Left ventricle myocardium superior (tissue), 1 donor: ENCODE measurements at regions not wholly inside any gene's neighbourhood (a gene's known extent, or its start where the extent isn't known, plus 50 kb on each side); places are given as distances from the start of the nearest gene placed in this dataset.

Experiments
- ATAC-seq: fragments of 200-7000 bp; cut with Tn5 transposase; one replicate; pipeline ENCODE4 v1.9.1; 2020; ENCODE audit warnings: mild to moderate bottlenecking, moderate library complexity
- DNase-seq: peaks from one replicate; pipeline ENCODE4 v3.0.0-alpha.2; 2020
- intact Hi-C: fragments of 100-400 bp; cut with micrococcal nuclease; formaldehyde crosslinking; loops from one replicate; pipeline ENCODE4 v1.11.0; 2022
- donor health status: DM: no; HTN: yes; CAD: no; lungs with severe emphysema.

GRCh38 chr2:128498589-128498988 lies 179.9 kb upstream of the HS6ST1 start:
- no peak for ATAC-seq
- DNase-seq, result no peak
- intact Hi-C loops, result no loop called here

DNA sequence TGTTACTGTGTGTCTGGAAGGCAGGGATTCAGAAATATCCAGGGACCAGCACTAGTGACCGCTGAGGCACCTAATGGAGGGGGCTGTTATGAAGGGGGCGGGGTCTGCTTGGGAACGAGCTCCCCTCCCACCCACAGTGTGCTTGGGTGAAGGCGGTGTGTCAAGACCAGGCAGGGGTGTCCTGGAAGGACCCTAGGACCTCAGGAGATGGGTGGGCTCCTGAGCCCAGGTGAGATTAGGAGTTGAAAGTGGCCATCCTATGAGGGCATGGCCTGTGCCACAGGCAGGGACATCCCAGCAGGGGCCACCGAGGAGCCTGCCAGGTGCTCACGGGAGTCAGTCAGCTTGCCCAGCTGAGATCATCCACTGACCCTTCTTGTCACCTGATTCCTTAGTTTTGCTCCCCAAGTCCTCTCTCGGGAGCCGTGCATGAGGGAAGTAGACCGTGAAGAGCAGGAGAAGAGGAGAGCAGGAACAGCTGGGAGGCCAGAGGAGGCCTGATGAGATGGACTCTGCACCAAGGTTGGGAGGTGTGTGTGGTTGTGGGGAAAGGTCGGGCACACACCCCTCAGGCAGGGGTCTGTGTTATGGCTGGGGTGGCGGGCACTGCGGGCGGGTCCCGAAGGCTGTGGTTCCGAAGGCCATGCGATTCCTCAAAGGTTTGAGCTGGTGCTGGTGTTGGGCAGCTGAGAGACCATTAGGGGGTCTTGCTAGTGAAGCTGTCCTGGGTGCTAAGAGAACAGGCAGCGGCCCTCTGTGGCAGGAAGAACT lies 180.9 kb upstream of the HS6ST1 start:
- ATAC-seq, result no peak
- DNase-seq, result no peak
- intact Hi-C loops, result no loop called here

- intact Hi-C loops, result no loop called here
- ATAC-seq (no peak), DNase-seq (no peak)
These were observed 181.6 kb upstream of the HS6ST1 start for GRCh38 chr2:128500138-128500800.

DNA sequence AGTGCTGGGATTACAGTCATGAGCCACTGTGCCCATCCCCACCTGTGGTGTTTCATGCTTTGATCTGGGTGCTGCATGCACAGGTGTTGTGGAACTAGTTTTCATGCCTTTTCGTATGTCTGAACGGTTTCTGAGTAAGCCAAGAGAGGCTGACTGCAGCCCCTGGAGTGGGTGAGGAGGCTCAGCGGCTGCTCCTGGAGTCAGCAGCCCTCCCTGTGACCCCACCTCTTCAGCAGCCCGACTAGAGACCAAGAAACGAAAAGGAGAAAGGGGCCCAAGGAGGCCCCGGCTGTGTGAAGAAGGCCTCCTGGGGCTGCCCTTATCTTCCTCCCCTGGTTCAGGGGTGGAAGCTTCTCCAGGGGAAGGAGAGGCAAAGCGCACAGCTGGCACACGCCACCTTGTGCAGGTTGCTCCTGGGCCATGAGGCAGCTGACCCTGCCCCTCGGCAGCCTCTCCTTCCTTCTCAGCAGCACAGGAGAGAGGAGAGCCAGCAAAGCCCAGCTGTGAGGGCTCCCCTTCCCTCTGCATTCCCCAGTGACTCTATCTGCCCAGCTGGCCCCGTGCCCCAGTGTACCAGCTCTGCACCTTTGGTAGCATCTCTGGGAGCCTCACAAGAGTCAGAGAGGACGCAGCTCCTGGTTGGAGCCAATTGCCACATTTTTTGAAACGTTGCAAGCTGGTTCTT lies 182.5 kb upstream of the HS6ST1 start:
- intact Hi-C loops, result no loop called here
- peak; percentile 48 for DNase-seq
- peak; percentile 23 for ATAC-seq

DNA sequence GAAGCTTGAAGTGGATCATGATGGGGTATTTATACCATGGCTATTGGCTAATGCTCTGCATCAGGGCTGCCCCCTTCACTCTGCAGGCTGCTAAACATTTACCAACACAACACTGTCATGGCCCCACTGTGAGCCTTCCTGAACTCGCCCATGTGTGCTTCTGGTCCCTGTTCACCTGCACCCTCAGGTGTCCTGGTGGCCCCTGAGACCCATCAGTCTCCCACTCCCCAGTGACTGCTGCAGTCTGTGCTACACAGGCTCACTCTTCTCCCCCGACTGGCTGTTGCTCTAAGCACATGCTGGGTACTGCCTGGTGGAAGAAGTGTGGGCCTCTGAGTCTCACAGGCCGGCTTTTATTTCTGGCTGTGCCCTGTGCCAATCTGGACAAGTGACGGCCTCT lies 183.0 kb upstream of the HS6ST1 start:
- intact Hi-C loops, result no loop called here
- ATAC-seq, result peak; percentile 37
- no peak for DNase-seq

GRCh38 chr2:128502200-128502599 lies 183.5 kb upstream of the HS6ST1 start:
- intact Hi-C loops, result no loop called here
- no peak for ATAC-seq
- DNase-seq, result no peak

DNA sequence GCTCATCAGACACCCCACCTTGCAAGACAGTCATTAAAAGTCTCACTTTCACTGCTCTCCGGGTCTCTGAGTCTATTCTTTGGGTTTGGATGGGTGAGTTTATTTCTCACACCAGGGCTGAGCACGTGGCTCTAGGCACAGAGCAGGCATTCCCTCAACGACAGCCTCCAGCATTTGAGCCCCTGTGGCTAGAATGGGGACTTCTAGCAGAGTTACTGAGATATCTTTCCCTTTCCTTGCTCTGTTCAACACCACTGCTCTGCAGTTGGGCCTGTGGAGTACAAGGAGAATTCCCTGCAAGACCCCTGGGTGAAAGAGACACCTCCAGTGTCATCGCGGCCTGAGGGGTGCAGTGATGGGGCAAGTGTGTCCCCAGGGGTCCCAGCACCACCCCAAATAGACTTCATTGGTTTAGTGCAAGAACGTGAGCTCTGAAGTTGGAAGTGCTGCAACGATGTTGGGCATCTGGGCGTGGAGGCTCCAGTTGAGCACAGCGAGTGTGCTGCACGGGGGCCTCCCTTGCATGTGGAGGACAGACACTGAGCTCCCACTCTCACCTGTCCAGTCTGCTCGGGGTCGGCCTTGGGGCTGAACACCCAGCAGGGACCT lies 184.1 kb upstream of the HS6ST1 start:
- no peak for DNase-seq
- intact Hi-C loops, result no loop called here
- no peak for ATAC-seq

DNA sequence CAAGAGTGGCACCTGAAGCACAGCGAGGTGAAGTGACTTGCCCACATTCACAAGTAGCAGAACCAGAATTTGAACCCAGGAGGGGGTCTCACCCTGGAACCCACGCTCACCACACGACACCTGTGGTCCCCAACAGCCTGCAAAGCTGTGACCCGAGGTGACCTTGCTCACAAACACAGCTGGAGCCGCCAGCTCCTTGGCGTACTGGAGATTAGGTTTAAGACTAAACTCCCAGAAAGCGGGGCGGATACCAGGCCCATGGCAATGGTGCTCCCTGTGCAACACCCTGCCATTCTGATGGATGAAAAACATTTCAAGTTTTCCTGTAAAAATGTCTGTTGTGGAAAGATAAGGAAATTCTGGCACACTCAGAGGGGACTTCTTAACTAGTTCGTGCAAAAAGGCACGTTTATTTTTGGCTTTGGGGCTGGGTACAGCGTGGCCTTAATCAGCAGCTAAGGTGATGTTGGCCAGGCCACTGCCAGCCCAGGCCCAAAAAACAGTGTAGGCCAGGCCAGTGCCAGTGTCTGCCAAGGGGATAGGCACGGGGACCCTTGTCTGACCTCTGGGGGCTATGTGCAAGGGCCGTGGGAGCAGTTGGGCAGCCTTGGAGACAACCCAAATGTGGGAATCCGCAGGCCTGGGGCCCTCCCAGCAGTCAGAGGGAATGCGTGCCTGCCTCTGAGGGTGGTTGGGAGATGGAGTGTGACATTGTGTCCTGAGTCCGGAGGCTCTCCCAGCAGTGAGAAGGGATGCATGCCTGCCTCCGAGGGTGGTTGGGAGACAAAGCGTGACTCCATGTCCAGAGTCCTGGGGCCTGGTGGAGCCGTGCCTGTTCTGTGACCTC lies 185.0 kb upstream of the HS6ST1 start:
- intact Hi-C loops, result no loop called here
- peak; percentile 61 for DNase-seq
- ATAC-seq, result peak; percentile 86

DNA sequence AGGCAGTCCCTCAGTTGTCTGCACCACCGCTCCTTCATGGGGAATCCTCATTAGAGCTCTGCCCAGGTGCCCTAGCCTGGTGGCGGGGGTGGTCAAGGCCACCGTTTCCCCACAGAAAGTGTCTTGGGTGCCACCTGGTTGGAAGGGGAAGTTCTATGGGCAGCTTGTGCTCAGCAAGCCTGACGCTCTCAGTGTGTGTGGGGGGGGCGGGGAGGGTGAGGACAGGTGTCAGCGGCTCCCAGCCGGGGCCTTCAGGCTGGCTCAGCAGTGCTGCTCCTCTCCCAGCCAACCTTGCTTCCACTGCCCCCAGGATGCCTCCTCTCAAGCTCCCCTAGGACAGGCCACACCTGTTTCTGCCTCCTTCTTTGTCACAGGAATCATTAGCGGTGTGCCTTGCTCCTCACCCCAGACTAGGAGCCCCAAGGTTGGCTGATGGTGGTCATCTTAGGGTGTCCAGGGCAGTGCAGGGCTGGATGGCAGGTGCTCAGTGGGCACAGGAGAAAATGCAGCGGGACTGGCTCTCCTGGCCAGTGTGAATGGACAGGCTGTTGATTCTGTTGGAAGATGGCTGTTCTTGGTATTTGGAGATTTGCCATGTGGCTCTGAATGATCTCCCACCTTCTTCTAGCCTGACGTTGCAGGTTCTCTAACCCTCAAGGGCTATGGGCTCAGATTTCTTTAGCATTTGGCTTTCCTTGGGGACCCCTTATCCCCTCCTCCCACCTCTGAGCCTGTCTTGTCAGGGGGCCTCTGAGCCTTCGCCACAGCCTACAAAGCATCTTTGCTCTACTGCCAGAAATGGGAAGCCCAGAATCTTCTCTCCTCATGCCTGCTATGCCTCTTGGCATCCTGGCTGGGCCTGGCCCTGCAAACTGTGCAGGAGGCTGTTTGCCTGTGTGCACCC lies 185.8 kb upstream of the HS6ST1 start:
- intact Hi-C loops, result no loop called here
- peak; percentile 8 for ATAC-seq
- DNase-seq, result no peak

GRCh38 chr2:128505150-128505490 lies 186.5 kb upstream of the HS6ST1 start:
- no peak for DNase-seq
- no peak for ATAC-seq
- intact Hi-C loops, result no loop called here

DNA sequence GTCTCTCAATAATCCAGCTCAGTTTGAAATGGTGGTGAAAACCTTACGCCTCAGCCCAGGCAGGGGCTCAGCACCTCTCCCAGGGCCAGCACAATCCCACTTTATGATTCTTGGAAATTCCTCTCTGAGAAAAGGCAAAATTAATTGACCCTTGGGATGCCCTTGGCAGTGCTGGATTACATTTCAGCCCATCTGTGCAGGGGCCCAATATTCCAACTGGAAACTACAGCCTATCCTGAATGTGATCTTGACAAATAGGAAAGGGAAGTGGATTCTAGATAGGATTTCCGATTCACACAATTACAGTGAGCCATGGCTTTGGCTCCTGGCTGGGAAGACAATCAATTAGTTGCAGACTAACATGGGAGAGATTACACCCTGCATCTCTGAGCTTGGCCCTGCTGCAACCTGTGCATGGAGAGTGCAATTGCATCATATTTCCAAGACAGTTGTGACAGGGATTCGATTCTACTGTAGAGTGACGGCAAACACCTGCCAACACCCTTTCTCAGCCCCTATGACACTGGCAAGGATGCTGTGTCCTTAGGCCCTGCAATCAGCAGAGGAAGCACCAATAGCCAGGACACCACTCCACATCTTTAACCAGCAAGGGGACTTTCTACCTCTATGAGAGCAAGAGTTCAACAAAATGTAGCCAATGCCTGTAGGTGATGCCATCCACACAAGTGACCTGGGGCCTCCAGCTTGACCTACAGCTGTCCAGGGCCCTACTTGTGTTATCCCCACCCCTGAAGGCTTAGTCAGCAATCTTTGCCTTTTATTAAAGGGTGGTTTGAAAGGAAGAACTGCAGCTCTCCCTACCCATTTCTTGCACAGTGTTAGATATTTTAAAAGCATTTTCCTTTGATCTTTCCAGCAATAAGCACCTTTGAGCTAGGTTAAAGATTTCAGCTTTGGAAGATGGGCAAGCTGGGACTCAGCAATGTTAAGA lies 187.2 kb upstream of the HS6ST1 start:
- DNase-seq (no peak), ATAC-seq (no peak)
- intact Hi-C loops, result no loop called here

- intact Hi-C loops, result no loop called here
- no peak for ATAC-seq
- DNase-seq, result no peak
These were observed 187.9 kb upstream of the HS6ST1 start for GRCh38 chr2:128506534-128506933.

- DNase-seq (no peak), ATAC-seq (no peak)
- intact Hi-C loops, result no loop called here
These were observed 192.2 kb upstream of the HS6ST1 start for GRCh38 chr2:128510701-128511397.

- intact Hi-C loops, result no loop called here
- no peak for ATAC-seq
These were observed 193.2 kb upstream of the HS6ST1 start for GRCh38 chr2:128511731-128512378.

GRCh38 chr2:128512379-128513115 lies 193.9 kb upstream of the HS6ST1 start:
- peak; percentile 79 for ATAC-seq
- intact Hi-C loops, result no loop called here
- peak; percentile 41 for DNase-seq

More at GRCh38 chr2:128511731-128512378, 193.2 kb upstream of the HS6ST1 start:
- DNase-seq, result no peak
